ENCODE measurements at regions not wholly inside any gene's neighbourhood (a gene's known extent, or its start where the extent isn't known, plus 50 kb on each side); places are given as distances from the start of the nearest gene placed in this dataset.

DNA sequence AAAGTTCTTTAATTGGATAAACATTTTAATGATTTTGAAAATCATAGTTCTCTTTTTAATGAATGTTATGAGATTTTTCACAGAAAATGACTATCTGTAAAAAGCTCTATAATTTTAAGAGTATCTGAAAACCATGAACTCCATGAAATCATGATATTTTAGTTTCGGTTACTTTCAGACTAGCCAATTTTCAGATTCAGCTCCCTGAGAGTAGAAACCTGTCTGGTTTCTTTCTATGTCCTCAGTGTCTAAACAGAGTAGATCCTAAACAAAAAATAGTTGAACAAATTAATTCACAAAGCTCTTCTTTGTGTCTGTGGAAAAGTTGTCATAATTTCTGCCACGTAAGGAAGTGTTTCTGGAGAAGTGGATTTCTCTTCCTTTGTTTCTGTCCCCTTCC, 1247.7 kb downstream of the NSUN3 start:
- TF ChIP-seq GATA2 (IDR thresholded peaks at IDR 0.05; ENCODE audit: low read depth, low read length): no peak
- TF ChIP-seq GATA3 (IDR thresholded peaks at IDR 0.05; ENCODE audit: low read depth, low read length): no peak
